ENCODE measurements at regions not wholly inside any gene's neighbourhood (a gene's known extent, or its start where the extent isn't known, plus 50 kb on each side); places are given as distances from the start of the nearest gene placed in this dataset.

GRCh38 chr9:135392511-135392910 lies 87.1 kb upstream of the PPP1R26 start:
- peaks cover 3% of the 10 kb centered on the region for H3K9me3 Mint-ChIP-seq (ENCODE audit: low read depth)
- no peaks in the 10 kb centered on the region for H3K36me3 Mint-ChIP-seq (ENCODE audit: low read depth)
- TF ChIP-seq CTCF (IDR thresholded peaks at IDR 0.05) = no peak
- DNase-seq (ENCODE audit: low spot score) = no peak
- no peak overlapping the region for H3K27ac Mint-ChIP-seq (ENCODE audit: unreplicated experiment)
- no peak overlapping the region for H3K4me3 Mint-ChIP-seq (ENCODE audit: unreplicated experiment)
- H3K4me1 Mint-ChIP-seq (ENCODE audit: low read depth) = no peaks in the 10 kb centered on the region
- peaks cover 18% of the 10 kb centered on the region for H3K27me3 Mint-ChIP-seq (ENCODE audit: low read depth)

- no peaks in the 10 kb centered on the region for H3K4me1 Mint-ChIP-seq (ENCODE audit: low read depth)
- DNase-seq (ENCODE audit: low spot score) = no peak
- no peaks in the 10 kb centered on the region for H3K36me3 Mint-ChIP-seq (ENCODE audit: low read depth)
- H3K27ac Mint-ChIP-seq (ENCODE audit: unreplicated experiment) = no peak overlapping the region
- H3K9me3 Mint-ChIP-seq (ENCODE audit: low read depth) = peaks cover 3% of the 10 kb centered on the region
- peaks cover 17% of the 10 kb centered on the region for H3K27me3 Mint-ChIP-seq (ENCODE audit: low read depth)
- H3K4me3 Mint-ChIP-seq (ENCODE audit: unreplicated experiment) = no peak overlapping the region
- TF ChIP-seq CTCF (IDR thresholded peaks at IDR 0.05) = no peak
Measured at GRCh38 chr9:135394131-135394530, 85.5 kb upstream of the PPP1R26 start.

- Mint-ChIP-seq H3K36me3 (ENCODE audit: low read depth) (no peaks in the 10 kb centered on the region), H3K9me3 (ENCODE audit: low read depth) (peaks cover 3% of the 10 kb centered on the region), H3K4me3 (ENCODE audit: unreplicated experiment) (no peak overlapping the region), H3K27ac (ENCODE audit: unreplicated experiment) (no peak overlapping the region), H3K4me1 (ENCODE audit: low read depth) (no peaks in the 10 kb centered on the region), H3K27me3 (ENCODE audit: low read depth) (peaks cover 11% of the 10 kb centered on the region)
- TF ChIP-seq CTCF (IDR thresholded peaks at IDR 0.05) = no peak
- DNase-seq (ENCODE audit: low spot score) = no peak
Measured at GRCh38 chr9:135394699-135395645, 84.6 kb upstream of the PPP1R26 start.

- TF ChIP-seq CTCF (IDR thresholded peaks at IDR 0.05) = no peak
- Mint-ChIP-seq H3K36me3 (ENCODE audit: low read depth) (no peaks in the 10 kb centered on the region), H3K4me3 (ENCODE audit: unreplicated experiment) (no peak overlapping the region), H3K27ac (ENCODE audit: unreplicated experiment) (no peak overlapping the region), H3K27me3 (ENCODE audit: low read depth) (peaks cover 10% of the 10 kb centered on the region), H3K4me1 (ENCODE audit: low read depth) (no peaks in the 10 kb centered on the region), H3K9me3 (ENCODE audit: low read depth) (peaks cover 3% of the 10 kb centered on the region)
- no peak for DNase-seq (ENCODE audit: low spot score)
Measured at GRCh38 chr9:135397142-135397541, 82.4 kb upstream of the PPP1R26 start.

GRCh38 chr9:135399000-135399649 lies 80.5 kb upstream of the PPP1R26 start:
- Mint-ChIP-seq H3K9me3 (ENCODE audit: low read depth) (peaks cover 3% of the 10 kb centered on the region), H3K4me1 (ENCODE audit: low read depth) (no peaks in the 10 kb centered on the region), H3K27me3 (ENCODE audit: low read depth) (peaks cover 13% of the 10 kb centered on the region), H3K36me3 (ENCODE audit: low read depth) (no peaks in the 10 kb centered on the region), H3K27ac (ENCODE audit: unreplicated experiment) (no peak overlapping the region), H3K4me3 (ENCODE audit: unreplicated experiment) (no peak overlapping the region)
- DNase-seq (ENCODE audit: low spot score) = peak; percentile 81
- no peak for TF ChIP-seq CTCF (IDR thresholded peaks at IDR 0.05)
